ENCODE measurements at regions not wholly inside any gene's neighbourhood (a gene's known extent, or its start where the extent isn't known, plus 50 kb on each side); places are given as distances from the start of the nearest gene placed in this dataset.

DNA sequence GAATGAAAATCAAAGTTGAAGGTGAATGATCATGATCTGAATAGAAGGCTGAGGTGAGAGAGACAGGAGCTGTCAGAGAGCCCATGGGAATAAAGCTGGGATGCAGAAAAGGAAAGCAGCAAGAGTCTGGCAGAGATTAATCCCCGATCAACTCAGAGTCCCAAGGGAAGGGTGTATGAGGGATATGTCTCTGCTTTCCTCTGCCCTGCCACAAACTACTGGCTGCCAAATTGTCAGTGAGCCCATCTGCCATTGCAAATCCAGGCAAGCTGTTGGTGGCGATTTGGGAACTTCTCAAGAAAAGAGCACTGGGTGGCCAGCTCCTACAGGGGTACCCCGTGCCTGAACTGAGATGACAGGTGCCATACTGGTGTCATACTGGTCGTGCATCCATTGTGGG is 705.5 kb upstream of the MAN1A1 start:
- DNase-seq = no peak

DNA sequence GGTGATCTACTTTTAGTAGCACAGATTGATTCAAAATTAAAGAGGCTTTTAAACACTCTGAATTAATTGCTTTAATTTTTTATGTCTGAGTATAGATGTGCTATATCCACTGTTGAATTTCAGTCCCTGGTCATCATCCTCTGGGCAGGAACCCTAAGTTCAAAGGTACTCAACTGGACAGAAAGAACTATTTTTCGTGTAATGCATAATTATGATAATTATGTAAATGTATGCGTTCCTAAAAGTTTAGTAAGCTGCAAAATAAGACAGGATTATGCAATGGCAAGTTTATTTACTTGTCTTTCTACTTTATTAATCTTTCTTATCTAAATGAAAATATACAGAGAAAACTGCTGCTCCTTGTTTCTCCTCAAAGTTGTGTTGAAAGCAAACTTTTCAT is 690.1 kb upstream of the MAN1A1 start:
- DNase-seq = no peak

DNA sequence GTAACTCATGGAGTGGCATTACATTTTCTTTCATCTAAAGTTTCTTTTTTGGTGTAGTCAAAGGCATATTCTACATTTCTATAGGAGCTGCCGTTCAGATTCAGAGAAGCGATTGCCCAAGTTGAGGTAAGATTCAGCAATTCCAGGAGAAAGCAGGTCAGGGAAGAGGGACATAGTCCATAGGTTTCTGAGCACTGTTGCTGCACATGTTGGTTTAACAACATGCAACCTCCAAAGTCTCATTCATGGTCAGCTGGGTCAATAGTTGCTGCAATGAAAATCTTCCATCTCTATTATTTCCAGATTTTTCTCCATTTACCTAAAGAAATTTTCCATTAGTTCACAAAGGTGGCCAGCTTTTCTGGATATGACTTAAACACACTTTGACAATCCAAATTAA is 682.3 kb upstream of the MAN1A1 start:
- DNase-seq = no peak

DNA sequence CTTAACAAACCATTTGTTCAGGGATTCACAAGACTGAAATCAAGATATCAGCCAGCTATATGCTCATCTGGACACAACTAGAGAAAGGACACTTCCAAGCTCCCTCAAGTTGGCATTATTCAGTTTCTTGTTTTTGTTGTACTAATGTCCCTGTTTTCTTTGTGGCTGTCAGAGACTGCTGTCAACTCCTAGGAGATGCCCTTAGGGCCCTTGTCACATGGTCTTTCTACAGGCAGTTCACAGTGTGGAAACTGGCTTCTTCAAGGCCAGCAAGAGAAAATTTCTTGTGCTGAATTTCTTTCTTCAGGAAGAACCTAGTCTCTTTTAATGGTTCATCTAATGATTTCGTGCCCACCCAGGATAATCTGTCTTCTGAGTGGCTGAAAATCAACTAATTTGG is 677.2 kb upstream of the MAN1A1 start:
- DNase-seq = no peak

DNA sequence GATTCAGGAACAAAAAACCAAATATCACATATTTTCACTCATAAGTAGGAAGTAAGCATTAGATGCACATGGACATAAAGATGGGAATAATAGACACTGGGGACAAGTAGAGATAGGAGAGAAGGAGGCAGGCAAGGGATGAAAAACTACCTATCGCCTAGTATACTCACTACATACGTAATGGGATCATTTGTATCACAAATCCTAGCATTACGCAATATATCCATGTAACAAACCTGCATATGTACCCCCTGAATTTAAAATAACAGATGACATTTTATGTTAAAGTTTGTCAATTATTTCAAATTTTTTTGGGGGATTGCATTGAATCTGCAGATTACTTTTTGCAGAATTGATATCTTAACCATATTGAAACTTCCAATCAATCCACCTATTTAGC is 660.5 kb upstream of the MAN1A1 start:
- DNase-seq = no peak

DNA sequence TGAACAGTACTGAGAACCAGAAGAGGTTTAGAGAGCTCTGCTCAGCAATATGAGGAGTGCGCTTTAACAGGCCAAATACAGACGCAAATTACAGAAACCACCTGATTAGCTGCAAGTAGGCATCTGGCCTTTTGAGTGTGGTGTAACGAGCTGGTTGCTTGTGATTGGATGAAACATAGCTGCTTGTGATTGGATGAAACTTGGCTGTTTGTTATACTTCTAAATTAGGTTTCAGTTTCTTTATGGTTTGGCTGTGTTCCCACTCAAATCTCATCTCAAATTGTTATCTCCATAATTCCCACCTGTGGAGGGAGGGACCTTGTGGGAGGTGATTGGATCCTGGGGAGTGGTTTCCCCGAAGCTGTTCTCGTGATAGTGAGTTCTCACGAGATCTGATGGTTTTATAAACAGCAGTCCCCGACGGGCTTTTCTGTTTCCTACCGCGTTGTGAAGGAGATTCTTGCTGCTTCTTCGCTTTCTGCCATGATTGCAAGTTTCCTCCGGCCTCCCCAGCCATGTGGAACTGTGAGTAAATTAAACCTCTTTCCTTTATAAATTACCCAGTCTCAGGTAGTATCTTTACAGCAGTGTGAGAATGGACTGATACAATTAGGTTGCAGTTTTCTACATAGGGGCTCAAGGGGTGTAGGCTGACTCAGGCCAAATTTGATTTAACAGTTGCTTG is 655.9 kb upstream of the MAN1A1 start:
- DNase-seq = no peak

DNA sequence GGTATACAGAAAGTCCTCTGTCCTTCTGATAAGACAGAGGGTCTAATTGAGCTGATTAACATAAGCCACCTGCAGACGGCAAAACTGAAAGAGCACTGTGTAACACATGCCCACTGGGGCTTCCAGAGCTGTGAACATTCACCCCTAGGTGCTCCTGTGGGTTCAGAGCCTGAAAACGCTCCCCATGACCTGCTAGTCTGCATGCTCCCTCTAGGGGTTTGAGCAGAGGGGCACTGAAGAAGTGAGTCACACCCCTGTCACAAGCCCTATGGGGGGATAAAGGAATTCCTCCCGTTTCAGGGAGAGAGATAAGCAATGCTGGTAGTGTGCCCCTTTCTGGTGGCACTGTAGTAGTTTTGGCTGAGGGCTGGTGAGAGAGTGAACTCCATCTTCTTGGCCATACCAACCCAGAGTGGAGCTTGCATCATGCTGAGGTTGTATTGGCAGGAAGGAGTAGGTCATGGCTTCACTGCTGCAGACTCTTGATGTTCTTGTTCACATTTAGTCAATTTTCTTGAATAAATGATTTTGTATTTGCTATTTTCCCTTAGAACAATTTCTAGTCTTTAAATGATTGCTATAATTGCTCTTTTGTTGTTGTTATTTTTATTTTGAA is 637.5 kb upstream of the MAN1A1 start:
- no peak for DNase-seq

DNA sequence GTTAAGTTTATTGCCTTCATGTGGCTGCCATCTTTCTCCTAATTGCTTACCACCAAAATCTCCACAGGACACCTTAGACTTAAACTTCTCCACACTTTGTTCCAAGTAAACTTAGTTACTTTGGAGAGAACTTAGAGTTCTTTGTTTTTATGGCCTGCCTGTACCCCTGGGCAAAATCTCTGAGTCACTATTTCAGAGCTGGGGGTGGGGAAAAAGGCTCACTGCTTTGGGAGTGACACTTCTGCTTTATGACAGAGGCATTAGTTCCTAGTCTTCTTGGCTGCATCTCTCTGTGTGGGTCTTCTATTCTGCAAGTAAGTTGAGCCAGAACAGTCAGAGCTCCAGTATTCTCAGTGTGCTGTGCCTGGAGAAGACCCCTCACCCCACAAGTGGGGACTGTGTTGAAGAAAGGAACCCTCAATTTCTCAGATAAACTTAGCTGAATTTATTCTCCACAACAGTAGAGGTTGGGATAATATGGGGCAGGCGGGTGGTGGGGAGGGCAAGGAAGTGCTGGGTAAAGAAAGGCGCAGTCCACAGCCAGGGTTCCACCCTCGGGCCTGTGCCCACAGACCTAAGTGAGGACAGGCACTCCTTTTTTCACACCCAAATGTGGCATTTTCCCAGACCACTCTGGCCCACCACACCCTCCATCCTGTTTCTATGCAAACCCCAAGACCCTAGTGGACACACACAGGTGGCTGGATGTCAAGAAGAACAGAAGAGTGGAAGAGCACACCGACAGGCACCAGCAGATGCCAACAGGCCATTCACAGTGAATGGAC is 636.6 kb upstream of the MAN1A1 start:
- DNase-seq = no peak

DNA sequence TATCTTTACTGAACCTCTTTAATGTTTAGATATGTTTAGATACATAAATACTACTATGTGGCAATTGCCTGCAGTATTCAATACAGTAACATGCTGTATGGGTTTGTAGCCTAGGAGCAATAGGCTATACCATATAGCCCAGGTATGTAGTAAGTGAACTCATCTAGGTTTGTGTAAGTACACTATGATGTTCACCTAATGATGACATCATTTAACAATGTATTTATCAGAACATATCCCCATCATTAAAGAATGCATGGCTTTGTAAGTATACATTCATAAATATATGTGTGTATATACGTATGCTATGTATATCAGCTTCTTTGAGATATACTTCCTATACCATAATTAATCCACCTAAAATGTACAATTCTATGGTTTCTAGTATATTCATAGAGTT is 631.2 kb upstream of the MAN1A1 start:
- no peak for DNase-seq

DNA sequence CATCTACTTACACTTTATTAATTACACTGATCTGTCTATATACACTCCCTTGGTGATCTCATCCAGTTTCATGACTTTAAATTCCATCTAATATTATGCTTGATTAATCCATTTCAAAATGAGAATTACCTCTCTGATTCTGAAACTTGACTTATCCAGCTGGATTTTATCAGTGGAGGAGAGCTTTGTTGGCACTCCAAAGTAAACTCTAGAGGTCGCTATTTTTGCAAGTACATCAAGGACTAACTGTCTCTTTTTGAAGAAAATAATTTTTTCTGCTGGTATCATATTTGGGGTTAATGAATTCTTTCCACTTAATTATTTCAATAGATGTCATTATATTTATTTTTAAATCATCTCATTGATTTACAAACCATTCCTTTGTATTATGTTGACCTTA is 630.3 kb upstream of the MAN1A1 start:
- DNase-seq = no peak

DNA sequence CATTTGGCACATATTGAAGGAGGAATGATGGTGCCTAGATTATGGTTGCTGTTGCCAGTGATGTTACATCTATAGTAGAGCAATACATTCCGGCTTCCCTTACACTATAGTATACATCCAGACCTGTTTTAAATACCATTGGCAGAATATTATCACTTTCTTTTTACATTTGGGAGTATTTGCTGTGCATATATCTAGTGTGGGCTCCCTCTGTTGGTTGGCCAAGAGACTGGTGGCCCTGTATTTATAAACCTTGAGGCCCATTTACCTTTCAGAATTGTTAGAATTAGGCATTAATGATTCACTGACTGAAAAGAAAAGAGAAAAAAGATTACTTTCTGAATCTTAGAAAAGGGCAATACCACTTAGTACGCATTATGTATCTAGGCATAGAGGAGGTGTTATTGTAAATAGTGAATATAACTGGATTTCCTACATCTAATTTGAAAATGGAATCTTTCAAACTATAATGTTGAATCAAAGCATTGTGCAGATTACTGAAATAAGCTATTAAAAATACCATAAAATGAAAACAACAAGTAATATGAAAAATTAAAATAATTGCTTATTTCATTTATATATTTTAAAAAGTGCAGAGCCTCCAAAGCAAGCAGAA is 628.8 kb upstream of the MAN1A1 start:
- no peak for DNase-seq

DNA sequence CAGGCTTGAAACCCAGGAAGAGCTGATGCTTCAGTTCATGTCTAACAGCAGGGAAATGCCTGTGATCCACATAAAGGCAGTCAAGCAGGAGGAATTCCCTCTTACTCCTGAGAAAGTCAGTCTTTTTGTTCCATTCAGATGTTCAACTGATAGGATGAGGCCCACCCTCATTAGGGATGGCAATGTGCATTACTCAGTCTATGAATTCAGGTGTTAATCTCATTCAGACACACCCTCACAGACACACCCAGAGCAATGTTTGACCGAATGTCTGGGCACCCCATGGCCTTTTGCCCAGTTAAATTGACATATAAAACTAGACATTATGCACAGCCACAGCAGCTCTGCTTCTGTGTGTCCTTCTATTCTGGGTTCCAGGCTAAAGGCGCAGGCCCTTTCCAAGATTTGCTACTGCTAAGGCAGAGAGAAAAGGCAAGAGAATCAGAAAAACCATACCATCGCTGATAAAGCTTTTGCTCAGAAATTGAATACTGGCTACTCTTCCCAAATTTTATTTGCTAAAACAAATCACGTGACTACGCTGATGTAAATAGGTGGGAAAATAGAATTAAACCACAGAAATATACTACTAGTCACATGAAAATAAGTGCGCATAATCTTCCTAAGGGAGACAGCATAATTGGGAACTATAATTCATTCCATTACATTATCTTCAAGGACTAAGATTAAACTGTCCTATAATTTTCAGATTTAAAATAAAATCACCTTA is 625.0 kb upstream of the MAN1A1 start:
- DNase-seq = no peak

DNA sequence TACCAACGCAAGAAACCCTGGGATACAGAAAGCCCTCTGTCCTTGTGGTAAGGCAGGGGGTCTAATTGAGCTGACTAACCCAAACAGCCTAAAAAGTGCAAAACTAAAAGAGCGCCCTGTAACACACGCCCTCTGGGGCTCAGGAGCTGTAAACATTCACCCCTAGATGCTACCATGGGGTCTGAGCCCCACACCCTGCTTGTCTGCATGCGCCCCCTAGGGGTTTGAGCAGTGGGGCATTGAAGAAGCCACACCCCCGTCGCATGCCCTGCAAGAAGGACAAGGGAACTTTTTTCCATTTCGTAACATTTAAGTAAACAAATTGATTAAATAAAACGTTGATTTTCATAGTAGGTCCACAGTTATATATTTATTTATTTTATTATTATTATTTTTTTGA is 616.9 kb upstream of the MAN1A1 start:
- no peak for DNase-seq

DNA sequence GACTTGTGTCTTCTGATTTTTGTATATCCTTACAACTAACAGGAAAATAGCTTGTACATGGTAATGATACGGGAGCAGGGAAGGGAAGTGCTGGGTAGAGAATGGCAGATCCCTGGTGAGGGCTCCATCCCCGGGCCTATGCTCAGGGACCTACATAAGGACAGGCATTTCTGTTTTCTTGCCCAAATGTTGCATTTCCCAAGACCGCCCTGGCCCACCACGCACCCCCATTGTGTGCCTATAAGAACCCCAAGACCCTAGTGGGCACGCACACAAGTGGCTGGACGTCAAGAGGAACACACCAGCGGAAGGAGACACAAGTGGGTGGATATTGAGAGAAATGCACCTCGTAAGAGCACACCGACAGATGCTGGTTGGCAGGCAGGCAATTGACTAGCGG is 616.3 kb upstream of the MAN1A1 start:
- DNase-seq = no peak

DNA sequence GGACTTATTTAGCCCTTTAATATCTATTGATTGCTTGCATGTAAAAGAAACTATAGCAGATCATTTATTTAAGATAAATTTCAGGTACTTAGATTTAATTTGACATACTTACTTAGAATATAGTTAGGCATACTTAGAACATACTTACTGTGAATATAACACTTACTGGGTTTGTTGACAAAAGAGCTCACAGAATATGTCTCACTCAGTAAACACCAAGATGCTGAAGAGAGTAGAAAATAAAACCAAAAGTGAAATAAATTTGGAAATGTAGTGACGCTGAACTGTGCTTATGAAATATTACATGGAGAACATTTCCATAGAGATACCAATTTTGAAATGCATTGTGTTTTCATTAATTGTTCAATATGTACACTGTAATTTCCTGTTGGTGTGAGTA is 615.4 kb upstream of the MAN1A1 start:
- no peak for DNase-seq

DNA sequence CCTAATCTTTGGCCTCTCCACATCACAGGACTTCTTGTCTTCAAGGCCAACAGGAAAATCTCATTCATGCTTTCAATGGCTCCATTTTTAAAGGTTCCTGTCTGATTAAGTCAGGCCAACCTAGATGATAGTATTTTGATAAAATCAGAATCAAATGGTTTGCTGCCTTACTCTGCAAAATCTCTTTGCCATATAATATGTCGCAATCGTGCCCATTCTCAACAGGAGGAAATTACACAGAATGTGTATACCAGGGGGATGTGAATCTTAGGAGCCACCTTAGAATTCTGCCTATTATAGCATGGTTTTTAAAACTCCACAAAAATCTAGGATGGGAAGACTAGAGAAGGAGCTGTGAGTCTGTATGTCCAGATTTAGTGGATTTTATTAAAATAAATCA is 612.9 kb upstream of the MAN1A1 start:
- no peak for DNase-seq

DNA sequence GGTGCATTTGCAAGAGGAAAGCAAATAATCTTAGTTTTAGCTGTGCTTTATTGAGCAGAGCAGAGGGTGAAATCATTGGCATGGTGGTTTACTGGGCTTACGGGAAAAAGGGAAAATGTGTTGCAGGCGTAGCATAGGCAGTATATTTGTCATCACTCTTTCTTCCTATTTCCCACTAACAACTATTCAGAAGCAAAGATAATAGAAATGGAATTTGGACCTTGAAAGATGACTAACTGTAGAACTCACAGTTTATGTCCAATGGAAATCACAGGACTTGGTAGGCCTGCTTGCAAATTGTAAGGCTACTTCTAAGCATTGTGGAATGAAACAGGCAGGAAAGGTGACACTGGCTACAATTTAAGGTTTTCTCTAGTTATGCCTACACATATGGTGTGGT is 611.9 kb upstream of the MAN1A1 start:
- no peak for DNase-seq

DNA sequence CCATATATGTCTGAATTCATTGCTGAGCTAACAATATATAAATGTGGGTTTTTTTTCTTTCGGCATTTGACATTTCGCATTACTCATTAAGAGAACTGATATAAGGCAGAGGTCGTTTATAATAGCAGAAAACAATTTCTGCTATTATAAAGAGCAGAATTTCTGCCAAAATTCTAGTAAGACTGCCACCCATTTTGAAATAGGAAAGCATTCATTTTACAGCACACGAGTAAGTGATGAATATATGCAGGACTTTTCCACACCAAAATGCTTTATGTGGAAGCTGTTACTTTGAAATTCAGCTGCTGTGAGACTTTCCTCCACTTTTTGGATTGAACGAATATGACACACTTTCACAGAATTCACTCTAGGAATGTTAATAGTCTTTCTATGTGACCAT is 610.9 kb upstream of the MAN1A1 start:
- DNase-seq = no peak

DNA sequence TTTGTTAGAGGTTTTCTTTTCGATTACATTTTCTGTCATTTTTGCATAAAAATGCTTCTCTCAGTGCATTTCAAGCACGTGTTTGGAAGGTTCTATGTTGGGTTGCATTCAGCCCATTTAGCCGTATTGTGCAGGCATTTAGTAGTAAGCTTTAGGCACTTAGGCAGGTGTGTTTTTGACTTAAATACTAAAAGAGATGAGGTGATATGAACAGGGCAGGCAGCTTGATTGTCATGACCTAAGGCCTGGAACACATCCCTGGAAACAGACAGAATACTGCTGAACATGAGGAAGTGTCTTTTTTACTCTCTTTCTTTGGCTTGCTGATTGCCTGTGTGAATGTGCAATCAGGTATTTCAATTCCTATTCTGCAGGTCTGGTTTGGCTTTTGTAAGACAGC is 610.5 kb upstream of the MAN1A1 start:
- DNase-seq = no peak

DNA sequence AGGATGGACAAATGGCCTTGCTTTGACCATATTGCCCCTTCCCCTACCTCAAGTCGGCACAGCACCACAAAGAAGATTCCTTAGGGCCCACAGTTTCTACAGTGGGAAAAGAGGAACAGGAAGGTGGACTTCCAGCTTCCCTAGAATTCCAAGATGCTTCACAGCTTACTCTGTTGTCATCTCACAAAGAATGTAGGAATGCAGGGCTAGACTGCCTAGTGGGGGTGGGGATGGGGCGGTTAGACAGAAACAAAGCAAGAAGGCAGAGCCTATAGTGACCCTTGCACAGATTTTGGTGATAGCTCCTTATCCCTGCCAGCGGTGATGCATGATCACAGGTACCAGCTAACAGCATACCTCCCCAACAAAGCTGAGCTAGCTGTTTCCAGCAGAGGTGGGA is 607.6 kb upstream of the MAN1A1 start:
- no peak for DNase-seq

DNA sequence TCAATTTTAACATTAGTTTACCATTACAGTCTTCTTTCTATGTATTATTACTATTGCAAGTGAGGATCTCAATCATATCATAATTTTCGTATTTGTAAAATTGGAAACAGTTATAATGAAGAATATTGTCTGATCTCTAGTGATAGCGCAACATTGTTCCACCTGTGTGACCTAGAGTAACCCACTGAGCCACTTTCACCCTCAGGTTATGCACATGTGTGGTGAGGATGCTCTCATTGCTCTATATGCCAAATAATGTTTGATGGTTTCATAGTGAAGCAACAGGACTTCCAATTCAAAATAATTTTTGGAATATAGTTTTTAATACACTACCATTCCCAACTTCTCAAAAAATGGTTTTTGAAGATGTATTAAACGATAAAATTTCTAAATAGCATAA is 603.1 kb upstream of the MAN1A1 start:
- DNase-seq = no peak

DNA sequence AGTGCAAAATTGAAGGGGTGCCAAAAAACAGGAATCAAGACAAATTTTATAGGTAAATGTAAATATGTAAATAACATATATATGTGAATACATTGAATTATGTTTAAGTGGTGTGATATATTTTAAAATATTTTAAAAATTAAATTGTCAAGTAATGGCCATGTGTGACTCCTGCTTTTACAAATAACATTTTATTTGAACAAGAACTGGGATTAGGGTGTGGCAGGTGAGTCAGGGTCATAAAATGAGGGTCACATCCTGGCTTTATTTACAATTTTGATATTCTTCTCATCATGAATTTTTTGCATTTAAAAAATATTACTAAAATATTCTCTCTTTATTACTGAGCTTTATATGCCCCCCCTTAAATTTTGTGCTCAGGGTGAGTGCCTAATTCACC is 601.1 kb upstream of the MAN1A1 start:
- DNase-seq = no peak

DNA sequence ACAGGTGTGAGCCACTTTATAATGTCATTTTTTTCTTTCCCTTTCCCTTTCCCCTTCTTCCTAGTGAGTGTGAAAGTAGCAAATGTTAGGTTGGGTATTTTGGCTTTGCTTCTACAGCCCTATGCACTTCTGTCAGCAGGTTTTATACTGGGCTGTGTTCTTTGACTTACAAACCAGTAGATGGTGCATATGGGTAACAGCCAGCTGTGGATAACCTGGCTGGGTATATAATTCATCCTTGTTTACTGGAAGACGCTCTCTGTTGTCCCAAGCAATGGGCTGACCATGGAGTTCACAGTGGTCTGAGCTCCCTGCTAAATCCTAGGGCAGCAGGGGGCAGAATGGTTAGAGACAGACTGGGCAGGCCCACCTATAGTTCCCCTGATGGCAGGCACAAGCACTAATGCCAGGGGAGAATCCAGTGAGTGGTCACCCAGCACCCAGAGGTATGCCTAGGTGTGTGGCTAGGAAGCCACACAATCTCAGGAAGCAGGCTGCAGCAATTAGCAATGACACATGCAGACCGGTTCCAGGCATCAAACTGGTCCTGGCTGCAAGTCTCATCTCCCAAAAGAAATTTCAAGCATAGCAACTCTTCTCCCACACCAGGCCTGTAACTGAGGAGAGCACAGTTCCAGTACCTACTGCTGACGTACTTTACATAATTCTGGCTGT is 592.7 kb upstream of the MAN1A1 start:
- no peak for DNase-seq

Data from activated CD4-positive, CD25-positive, alpha-beta regulatory T cell (primary cell).